IMR-90 (cell line): ENCODE measurements at regions not wholly inside any gene's neighbourhood (a gene's known extent, or its start where the extent isn't known, plus 50 kb on each side); places are given as distances from the start of the nearest gene placed in this dataset.

ENCODE experiments used
- ATAC-seq: fragments of 200-7000 bp; cut with Tn5 transposase; 2 replicates; pipeline ENCODE4 v1.9.1; 2020; ENCODE audit warnings: low read depth, mild to moderate bottlenecking, moderate library complexity
- BruUV-seq: library from RNA; stranded (reverse); fragments of 400-500 nt; replicated peaks from 2 replicates; lab custom pipeline; 2021; lab: Mats Ljungman, UMichigan
- CTCF ChIA-PET: fragments of 300-600 bp; formaldehyde crosslinking; extraction: SDS; loops from one replicate; lab custom pipeline; 2021; ENCODE audit warnings: antibody characterized with exemption; lab: Yijun Ruan, JAX
- POLR2A ChIA-PET: fragments of 300-600 bp; sonication (Branson Sonifier 250); formaldehyde crosslinking; loops from one replicate; lab custom pipeline; 2022; ENCODE audit warnings: antibody characterized with exemption; ENCODE audit not compliant: unreplicated experiment; lab: Charles Lee
- DNase-seq: peaks from one replicate; pipeline ENCODE4 v3.0.0; 2013
- H2AFZ ChIP-seq: replicated peaks from 2 replicates; pipeline ENCODE3; 2013; ENCODE audit warnings: low read length, mild to moderate bottlenecking; ENCODE audit not compliant: poor library complexity
- H2AK5ac ChIP-seq: 2 replicates; pipeline ENCODE4 v1.6.1; 2013; ENCODE audit warnings: low read depth, low read length, inconsistent platforms
- H2AK9ac ChIP-seq: replicated peaks from 2 replicates; pipeline ENCODE3; 2013; ENCODE audit warnings: mild to moderate bottlenecking, low read depth, low read length, moderate library complexity; ENCODE audit not compliant: poor library complexity
- H2BK120ac ChIP-seq: 2 replicates; pipeline ENCODE4 v1.6.1; 2013; ENCODE audit warnings: low read depth, low read length, inconsistent platforms
- H2BK15ac ChIP-seq: 3 replicates; pipeline ENCODE4 v1.6.1; 2013; ENCODE audit warnings: low read depth, low read length, inconsistent platforms
- H2BK20ac ChIP-seq: 2 replicates; pipeline ENCODE4 v1.6.1; 2013; ENCODE audit warnings: low read depth, mild to moderate bottlenecking, inconsistent platforms, low read length, moderate library complexity
- H2BK5ac ChIP-seq: 2 replicates; pipeline ENCODE4 v1.6.1; 2013; ENCODE audit warnings: mild to moderate bottlenecking, low read depth, low read length, inconsistent platforms; ENCODE audit not compliant: poor library complexity, severe bottlenecking
- H3K14ac ChIP-seq: replicated peaks from 2 replicates; pipeline ENCODE4 v1.6.1; 2013; ENCODE audit warnings: low read depth, low read length, inconsistent platforms
- H3K18ac ChIP-seq: 2 replicates; pipeline ENCODE4 v1.6.1; 2013; ENCODE audit warnings: low read depth, low read length, control low read depth
- H3K23ac ChIP-seq: 2 replicates; pipeline ENCODE4 v1.6.1; 2013; ENCODE audit warnings: low read depth, low read length, inconsistent platforms
- H3K27ac ChIP-seq: 2 replicates; pipeline ENCODE4 v1.5.1; 2013; ENCODE audit warnings: mild to moderate bottlenecking, control low read depth, low read length; ENCODE audit not compliant: insufficient read depth
- H3K27me3 ChIP-seq: 2 replicates; pipeline ENCODE4 v1.6.1; 2013; ENCODE audit warnings: low read length; ENCODE audit not compliant: control insufficient read depth, insufficient read depth
- H3K36me3 ChIP-seq: 2 replicates; pipeline ENCODE4 v1.6.1; 2013; ENCODE audit warnings: low read length, mixed read lengths; ENCODE audit not compliant: control insufficient read depth, insufficient read depth
- H3K4ac ChIP-seq: 2 replicates; pipeline ENCODE4 v1.6.1; 2013; ENCODE audit warnings: low read depth, low read length, inconsistent platforms
- H3K4me1 ChIP-seq: 2 replicates; pipeline ENCODE4 v1.6.1; 2013; ENCODE audit warnings: low read length, mixed read lengths; ENCODE audit not compliant: control insufficient read depth, insufficient read depth
- H3K4me2 ChIP-seq: 2 replicates; pipeline ENCODE4 v1.6.1; 2013; ENCODE audit warnings: low read depth, mild to moderate bottlenecking, control low read depth, low read length, moderate library complexity
- H3K4me3 ChIP-seq: 2 replicates; pipeline ENCODE4 v1.5.1; 2013; ENCODE audit warnings: low read depth, mild to moderate bottlenecking, control low read depth, low read length, moderate library complexity; ENCODE audit not compliant: insufficient read depth
- H3K56ac ChIP-seq: 2 replicates; pipeline ENCODE4 v1.6.1; 2013; ENCODE audit warnings: low read length, inconsistent platforms; ENCODE audit not compliant: insufficient read depth; ENCODE audit errors: extremely low read depth
- H3K79me1 ChIP-seq, 2 experiments: 2 replicates each; pipeline ENCODE4 v1.6.1; 2013; ENCODE audit warnings: low read length in 2 of 2, inconsistent platforms in 1 of 2, low read depth in 1 of 2
- H3K9ac ChIP-seq: 2 replicates; pipeline ENCODE4 v1.6.1; 2013; ENCODE audit warnings: low read depth, low read length, control low read depth
- H3K9me1 ChIP-seq: 2 replicates; pipeline ENCODE4 v1.6.1; 2013; ENCODE audit warnings: low read length, inconsistent platforms; ENCODE audit not compliant: insufficient read depth
- H3K9me3 ChIP-seq: 2 replicates; pipeline ENCODE4 v1.6.1; 2013; ENCODE audit warnings: low read length; ENCODE audit not compliant: control insufficient read depth, insufficient read depth
- H4K20me1 ChIP-seq: 2 replicates; pipeline ENCODE4 v1.6.1; 2013; ENCODE audit warnings: low read length, inconsistent platforms; ENCODE audit not compliant: insufficient read depth
- H4K5ac ChIP-seq: 2 replicates; pipeline ENCODE4 v1.6.1; 2013; ENCODE audit warnings: mild to moderate bottlenecking, low read depth, low read length, control low read depth
- H4K8ac ChIP-seq, 2 experiments: 2 replicates each; pipeline ENCODE4 v1.6.1; 2013; ENCODE audit warnings: low read depth in 2 of 2, low read length in 2 of 2, control low read depth in 1 of 2, inconsistent platforms in 1 of 2
- H4K91ac ChIP-seq: 2 replicates; pipeline ENCODE4 v1.6.1; 2013; ENCODE audit warnings: low read depth, low read length, inconsistent platforms; ENCODE audit not compliant: insufficient read depth
- MAZ ChIP-seq: IDR thresholded peaks from 2 replicates; pipeline ENCODE4 v1.6.1; 2012; ENCODE audit warnings: low read depth, mild to moderate bottlenecking, low read length, improper control_type of control experiment, moderate library complexity, borderline replicate concordance
- NFE2L2 ChIP-seq: fragments of 150-350 bp; IDR thresholded peaks from 2 replicates; pipeline ENCODE4 v1.6.1; 2016; ENCODE audit warnings: low read depth, mild to moderate bottlenecking, low read length
- POLR2A ChIP-seq: IDR thresholded peaks from 2 replicates; pipeline ENCODE4 v1.6.1; 2012; ENCODE audit warnings: mild to moderate bottlenecking, low read depth, low read length
- RCOR1 ChIP-seq: IDR thresholded peaks from 2 replicates; pipeline ENCODE4 v1.6.1; 2012; ENCODE audit warnings: mild to moderate bottlenecking, low read length, improper control_type of control experiment; ENCODE audit not compliant: insufficient replicate concordance
- RFX5 ChIP-seq: IDR thresholded peaks from 2 replicates; pipeline ENCODE4 v1.8.0; 2012; ENCODE audit warnings: low read depth, mild to moderate bottlenecking, low read length, moderate library complexity
- SMC3 ChIP-seq: fragments of 150-350 bp; IDR thresholded peaks from 2 replicates; pipeline ENCODE4 v1.6.1; 2016; ENCODE audit warnings: low read depth, mild to moderate bottlenecking, antibody characterized with exemption, low read length, moderate library complexity
- USF2 ChIP-seq: fragments of 150-350 bp; IDR thresholded peaks from 2 replicates; pipeline ENCODE4 v1.6.1; 2017; ENCODE audit warnings: mild to moderate bottlenecking, antibody characterized with exemption, low read length, low read depth
- WGBS, 2 experiments: methylation state at CpG; one replicate each; pipeline versions ENCODE4 v1.1.5 to v1.1.7; 2013; ENCODE audit warnings: missing lambda C conversion rate in 2 of 2; ENCODE audit not compliant: insufficient read length in 1 of 2; ENCODE audit errors: extremely low coverage in 2 of 2; 5-methylcytosine and 5-hydroxymethylcytosine counted together
- dilution Hi-C: fragments of 300-500 bp; cut with HindIII; formaldehyde crosslinking; loops from one replicate; pipeline ENCODE4 v1.14.3; 2018; ENCODE audit warnings: low sequenced_read_pairs; ENCODE audit not compliant: unreplicated experiment
- in situ Hi-C: fragments of 300-500 bp; cut with MboI; formaldehyde crosslinking; loops from 3 replicates; pipeline ENCODE4 v1.14.3; 2019; ENCODE audit warnings: low sequenced_read_pairs, inconsistent platforms, mixed read lengths
- intact Hi-C: fragments of 100-400 bp; cut with micrococcal nuclease; formaldehyde crosslinking; loops from 2 replicates; pipeline ENCODE4 v1.10.0; 2022
- TF ChIP-seq, protein P1 (sequence below): conservative IDR thresholded peaks from 2 replicates; pipeline ENCODE4 v1.5.1; 2012; ENCODE audit warnings: mild to moderate bottlenecking, low read depth, low read length, improper control_type of control experiment

- H4K91ac ChIP-seq: no peak overlapping the region
- no peak for DNase-seq
- no peak overlapping the region for H2AK9ac ChIP-seq
- ATAC-seq: no peak
- TF ChIP-seq SMC3: no peak
- no peak for TF ChIP-seq MAZ
- no peak for TF ChIP-seq USF2
- TF ChIP-seq NFE2L2: no peak
- TF ChIP-seq RCOR1: no peak
- TF ChIP-seq, protein P1, sequence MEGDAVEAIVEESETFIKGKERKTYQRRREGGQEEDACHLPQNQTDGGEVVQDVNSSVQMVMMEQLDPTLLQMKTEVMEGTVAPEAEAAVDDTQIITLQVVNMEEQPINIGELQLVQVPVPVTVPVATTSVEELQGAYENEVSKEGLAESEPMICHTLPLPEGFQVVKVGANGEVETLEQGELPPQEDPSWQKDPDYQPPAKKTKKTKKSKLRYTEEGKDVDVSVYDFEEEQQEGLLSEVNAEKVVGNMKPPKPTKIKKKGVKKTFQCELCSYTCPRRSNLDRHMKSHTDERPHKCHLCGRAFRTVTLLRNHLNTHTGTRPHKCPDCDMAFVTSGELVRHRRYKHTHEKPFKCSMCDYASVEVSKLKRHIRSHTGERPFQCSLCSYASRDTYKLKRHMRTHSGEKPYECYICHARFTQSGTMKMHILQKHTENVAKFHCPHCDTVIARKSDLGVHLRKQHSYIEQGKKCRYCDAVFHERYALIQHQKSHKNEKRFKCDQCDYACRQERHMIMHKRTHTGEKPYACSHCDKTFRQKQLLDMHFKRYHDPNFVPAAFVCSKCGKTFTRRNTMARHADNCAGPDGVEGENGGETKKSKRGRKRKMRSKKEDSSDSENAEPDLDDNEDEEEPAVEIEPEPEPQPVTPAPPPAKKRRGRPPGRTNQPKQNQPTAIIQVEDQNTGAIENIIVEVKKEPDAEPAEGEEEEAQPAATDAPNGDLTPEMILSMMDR: no peak
- no peak for TF ChIP-seq POLR2A
- no peak for TF ChIP-seq RFX5
- ChIA-PET CTCF (no interaction called here), POLR2A (no interaction called here)
- H3K4me2 ChIP-seq: no peak overlapping the region
- H3K14ac ChIP-seq: no peak overlapping the region
- no peak overlapping the region for H2AK5ac ChIP-seq
- H3K4me1 ChIP-seq: no peaks in the 10 kb centered on the region
- H3K18ac ChIP-seq: no peak overlapping the region
- peaks cover 2% of the 10 kb centered on the region; the same call in 1 of the 2 replicates for H3K9me3 ChIP-seq
- H3K4ac ChIP-seq: no peak overlapping the region
- no peaks in the 10 kb centered on the region; the same call in none of the 2 replicates for H3K27me3 ChIP-seq
- no TSS peak for BruUV-seq
- in situ Hi-C loops: no loop called here
- dilution Hi-C loops: no loop called here
- H3K23ac ChIP-seq: no peak overlapping the region
- no peak overlapping the region for H3K27ac ChIP-seq
- H3K4me3 ChIP-seq: no peak overlapping the region
- no peak overlapping the region for H4K8ac ChIP-seq
- no peak overlapping the region for H3K56ac ChIP-seq
- H3K9ac ChIP-seq: no peak overlapping the region
- H2BK20ac ChIP-seq: no peak overlapping the region
- no peaks in the 10 kb centered on the region for H3K9me1 ChIP-seq
- H4K5ac ChIP-seq: no peak overlapping the region
- H2BK5ac ChIP-seq: no peak overlapping the region
- intact Hi-C loops: no loop called here
- WGBS, 2 experiments: no CpG with 5 or more reads among the region's 2 CpGs
- no peak overlapping the region for H2AFZ ChIP-seq
- no peak overlapping the region for H2BK15ac ChIP-seq
- no peaks in the 10 kb centered on the region for H3K79me1 ChIP-seq
- H4K20me1 ChIP-seq: no peaks in the 10 kb centered on the region
- H3K36me3 ChIP-seq: no peaks in the 10 kb centered on the region
- H2BK120ac ChIP-seq: no peak overlapping the region
Observed at GRCh38 chr13:36769126-36769525, 49.9 kb upstream of the RFXAP start.
